ENCODE measurements at regions not wholly inside any gene's neighbourhood (a gene's known extent, or its start where the extent isn't known, plus 50 kb on each side); places are given as distances from the start of the nearest gene placed in this dataset.

- TF ChIP-seq CTCF (IDR thresholded peaks at IDR 0.05), result no peak
- no peak for TF ChIP-seq POLR2A (IDR thresholded peaks at IDR 0.05)
Measured at GRCh38 chr3:34216711-34217335, 418.4 kb downstream of the PDCD6IP start.

All from sigmoid colon (tissue), 3 donors.